H1 (cell line): ENCODE measurements at regions not wholly inside any gene's neighbourhood (a gene's known extent, or its start where the extent isn't known, plus 50 kb on each side); places are given as distances from the start of the nearest gene placed in this dataset.

Source experiments
- GABPA ChIP-seq: IDR thresholded peaks from 2 replicates; pipeline ENCODE4 v1.6.1; 2011; ENCODE audit warnings: mild to moderate bottlenecking, low read length, moderate library complexity, borderline replicate concordance; ENCODE audit not compliant: insufficient read depth
- TF ChIP-seq, protein P1 (sequence below): fragments of 300-600 bp; sonication (generic); IDR thresholded peaks from 2 replicates; pipeline ENCODE4 v1.7.1; 2012; ENCODE audit warnings: low read length, moderate library complexity, mild to moderate bottlenecking, inconsistent platforms; ENCODE audit not compliant: insufficient replicate concordance

DNA sequence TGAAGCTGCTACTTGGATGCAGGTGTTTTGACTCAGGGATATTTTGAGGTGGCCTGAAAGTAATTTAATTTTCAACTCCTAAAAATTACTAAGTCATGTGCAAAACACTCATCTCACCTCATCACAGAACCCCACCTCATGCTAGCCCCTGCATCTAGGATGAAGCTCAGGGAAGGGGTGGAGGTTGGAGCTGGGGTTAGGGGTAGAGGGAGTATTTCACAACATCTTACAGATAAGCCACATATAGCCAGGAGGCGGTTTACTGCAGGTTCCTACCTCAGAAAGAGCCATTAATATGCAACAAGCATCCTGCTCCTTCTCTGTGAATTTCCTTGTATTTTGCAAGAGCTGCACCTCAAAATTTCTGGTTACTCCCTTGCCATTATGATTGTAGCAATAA, 70.5 kb upstream of the TSPAN5 start (continued):
- TF ChIP-seq, protein P1, sequence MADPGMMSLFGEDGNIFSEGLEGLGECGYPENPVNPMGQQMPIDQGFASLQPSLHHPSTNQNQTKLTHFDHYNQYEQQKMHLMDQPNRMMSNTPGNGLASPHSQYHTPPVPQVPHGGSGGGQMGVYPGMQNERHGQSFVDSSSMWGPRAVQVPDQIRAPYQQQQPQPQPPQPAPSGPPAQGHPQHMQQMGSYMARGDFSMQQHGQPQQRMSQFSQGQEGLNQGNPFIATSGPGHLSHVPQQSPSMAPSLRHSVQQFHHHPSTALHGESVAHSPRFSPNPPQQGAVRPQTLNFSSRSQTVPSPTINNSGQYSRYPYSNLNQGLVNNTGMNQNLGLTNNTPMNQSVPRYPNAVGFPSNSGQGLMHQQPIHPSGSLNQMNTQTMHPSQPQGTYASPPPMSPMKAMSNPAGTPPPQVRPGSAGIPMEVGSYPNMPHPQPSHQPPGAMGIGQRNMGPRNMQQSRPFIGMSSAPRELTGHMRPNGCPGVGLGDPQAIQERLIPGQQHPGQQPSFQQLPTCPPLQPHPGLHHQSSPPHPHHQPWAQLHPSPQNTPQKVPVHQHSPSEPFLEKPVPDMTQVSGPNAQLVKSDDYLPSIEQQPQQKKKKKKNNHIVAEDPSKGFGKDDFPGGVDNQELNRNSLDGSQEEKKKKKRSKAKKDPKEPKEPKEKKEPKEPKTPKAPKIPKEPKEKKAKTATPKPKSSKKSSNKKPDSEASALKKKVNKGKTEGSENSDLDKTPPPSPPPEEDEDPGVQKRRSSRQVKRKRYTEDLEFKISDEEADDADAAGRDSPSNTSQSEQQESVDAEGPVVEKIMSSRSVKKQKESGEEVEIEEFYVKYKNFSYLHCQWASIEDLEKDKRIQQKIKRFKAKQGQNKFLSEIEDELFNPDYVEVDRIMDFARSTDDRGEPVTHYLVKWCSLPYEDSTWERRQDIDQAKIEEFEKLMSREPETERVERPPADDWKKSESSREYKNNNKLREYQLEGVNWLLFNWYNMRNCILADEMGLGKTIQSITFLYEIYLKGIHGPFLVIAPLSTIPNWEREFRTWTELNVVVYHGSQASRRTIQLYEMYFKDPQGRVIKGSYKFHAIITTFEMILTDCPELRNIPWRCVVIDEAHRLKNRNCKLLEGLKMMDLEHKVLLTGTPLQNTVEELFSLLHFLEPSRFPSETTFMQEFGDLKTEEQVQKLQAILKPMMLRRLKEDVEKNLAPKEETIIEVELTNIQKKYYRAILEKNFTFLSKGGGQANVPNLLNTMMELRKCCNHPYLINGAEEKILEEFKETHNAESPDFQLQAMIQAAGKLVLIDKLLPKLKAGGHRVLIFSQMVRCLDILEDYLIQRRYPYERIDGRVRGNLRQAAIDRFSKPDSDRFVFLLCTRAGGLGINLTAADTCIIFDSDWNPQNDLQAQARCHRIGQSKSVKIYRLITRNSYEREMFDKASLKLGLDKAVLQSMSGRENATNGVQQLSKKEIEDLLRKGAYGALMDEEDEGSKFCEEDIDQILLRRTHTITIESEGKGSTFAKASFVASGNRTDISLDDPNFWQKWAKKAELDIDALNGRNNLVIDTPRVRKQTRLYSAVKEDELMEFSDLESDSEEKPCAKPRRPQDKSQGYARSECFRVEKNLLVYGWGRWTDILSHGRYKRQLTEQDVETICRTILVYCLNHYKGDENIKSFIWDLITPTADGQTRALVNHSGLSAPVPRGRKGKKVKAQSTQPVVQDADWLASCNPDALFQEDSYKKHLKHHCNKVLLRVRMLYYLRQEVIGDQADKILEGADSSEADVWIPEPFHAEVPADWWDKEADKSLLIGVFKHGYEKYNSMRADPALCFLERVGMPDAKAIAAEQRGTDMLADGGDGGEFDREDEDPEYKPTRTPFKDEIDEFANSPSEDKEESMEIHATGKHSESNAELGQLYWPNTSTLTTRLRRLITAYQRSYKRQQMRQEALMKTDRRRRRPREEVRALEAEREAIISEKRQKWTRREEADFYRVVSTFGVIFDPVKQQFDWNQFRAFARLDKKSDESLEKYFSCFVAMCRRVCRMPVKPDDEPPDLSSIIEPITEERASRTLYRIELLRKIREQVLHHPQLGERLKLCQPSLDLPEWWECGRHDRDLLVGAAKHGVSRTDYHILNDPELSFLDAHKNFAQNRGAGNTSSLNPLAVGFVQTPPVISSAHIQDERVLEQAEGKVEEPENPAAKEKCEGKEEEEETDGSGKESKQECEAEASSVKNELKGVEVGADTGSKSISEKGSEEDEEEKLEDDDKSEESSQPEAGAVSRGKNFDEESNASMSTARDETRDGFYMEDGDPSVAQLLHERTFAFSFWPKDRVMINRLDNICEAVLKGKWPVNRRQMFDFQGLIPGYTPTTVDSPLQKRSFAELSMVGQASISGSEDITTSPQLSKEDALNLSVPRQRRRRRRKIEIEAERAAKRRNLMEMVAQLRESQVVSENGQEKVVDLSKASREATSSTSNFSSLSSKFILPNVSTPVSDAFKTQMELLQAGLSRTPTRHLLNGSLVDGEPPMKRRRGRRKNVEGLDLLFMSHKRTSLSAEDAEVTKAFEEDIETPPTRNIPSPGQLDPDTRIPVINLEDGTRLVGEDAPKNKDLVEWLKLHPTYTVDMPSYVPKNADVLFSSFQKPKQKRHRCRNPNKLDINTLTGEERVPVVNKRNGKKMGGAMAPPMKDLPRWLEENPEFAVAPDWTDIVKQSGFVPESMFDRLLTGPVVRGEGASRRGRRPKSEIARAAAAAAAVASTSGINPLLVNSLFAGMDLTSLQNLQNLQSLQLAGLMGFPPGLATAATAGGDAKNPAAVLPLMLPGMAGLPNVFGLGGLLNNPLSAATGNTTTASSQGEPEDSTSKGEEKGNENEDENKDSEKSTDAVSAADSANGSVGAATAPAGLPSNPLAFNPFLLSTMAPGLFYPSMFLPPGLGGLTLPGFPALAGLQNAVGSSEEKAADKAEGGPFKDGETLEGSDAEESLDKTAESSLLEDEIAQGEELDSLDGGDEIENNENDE = no peak
- no peak for TF ChIP-seq GABPA
